ENCODE measurements at regions not wholly inside any gene's neighbourhood (a gene's known extent, or its start where the extent isn't known, plus 50 kb on each side); places are given as distances from the start of the nearest gene placed in this dataset.

GRCh38 chr5:23169660-23170416 is 316.7 kb upstream of the CDH12 start:
- Histone ChIP-seq H3K4me1 (ENCODE audit: control insufficient read depth, extremely low read depth, insufficient read depth, low read length) (no peaks in the 10 kb centered on the region), H3K9ac (replicated peaks; ENCODE audit: extremely low read depth, insufficient read depth, low read length) (no peak overlapping the region), H3K27ac (ENCODE audit: insufficient read depth, low read depth, low read length) (no peak overlapping the region), H3K27me3 (ENCODE audit: control insufficient read depth in 2 of 2, insufficient read depth in 2 of 2, low read length in 2 of 2) (no peaks in the 10 kb centered on the region), H3K79me2 (ENCODE audit: control insufficient read depth, insufficient read depth, low read length) (no peaks in the 10 kb centered on the region), H2AFZ (ENCODE audit: low read depth, low read length) (no peak overlapping the region), H3K36me3 (ENCODE audit: control insufficient read depth in 2 of 2, extremely low read depth in 1 of 2, insufficient read depth in 2 of 2, low read length in 2 of 2) (no peaks in the 10 kb centered on the region), H3K4me3 (replicated peaks in 1 of 3; ENCODE audit: insufficient read depth in 1 of 3, low read depth in 1 of 3, low read length in 3 of 3) (no peak overlapping the region), H4K20me1 (replicated peaks; ENCODE audit: control insufficient read depth, extremely low read depth, insufficient read depth, low read length) (no peaks in the 10 kb centered on the region), H3K9me3 (replicated peaks; ENCODE audit: control insufficient read depth, insufficient read depth, low read length) (no peaks in the 10 kb centered on the region), H3K4me2 (ENCODE audit: insufficient read depth, low read length) (no peak overlapping the region), H3K9me1 (replicated peaks; ENCODE audit: control insufficient read depth, extremely low read depth, insufficient read depth, low read length) (no peaks in the 10 kb centered on the region)
- dilution Hi-C loops (cut with MboI; ENCODE audit: extremely low pct_ligation_motif_present, low sequenced_read_pairs) (no loop called here), intact Hi-C loops (cut with micrococcal nuclease) (no loop called here)
- TF ChIP-seq GATA2 (IDR thresholded peaks at IDR 0.05; ENCODE audit: insufficient read depth, insufficient read length, low read depth, low read length) (no peak), FOS (IDR thresholded peaks at IDR 0.05; ENCODE audit: borderline replicate concordance, insufficient read depth, low read length) (no peak), POLR2A (IDR thresholded peaks at IDR 0.05; ENCODE audit: low read depth, low read length) (no peak), POLR2AphosphoS5 (IDR thresholded peaks at IDR 0.05; ENCODE audit: insufficient read depth, low read depth, low read length) (no peak), EZH2 (IDR thresholded peaks at IDR 0.05; ENCODE audit: borderline replicate concordance, low read depth, low read length, severe bottlenecking) (no peak), MYC (IDR thresholded peaks at IDR 0.05; ENCODE audit: low read depth, low read length) (no peak), JUN (IDR thresholded peaks at IDR 0.05; ENCODE audit: borderline replicate concordance, insufficient read depth, insufficient read length, low read depth) (no peak)
- TF ChIP-seq, protein P1, sequence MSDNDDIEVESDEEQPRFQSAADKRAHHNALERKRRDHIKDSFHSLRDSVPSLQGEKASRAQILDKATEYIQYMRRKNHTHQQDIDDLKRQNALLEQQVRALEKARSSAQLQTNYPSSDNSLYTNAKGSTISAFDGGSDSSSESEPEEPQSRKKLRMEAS (IDR thresholded peaks at IDR 0.05; ENCODE audit: insufficient read depth, insufficient read length), result no peak
- TF ChIP-seq, protein P2, sequence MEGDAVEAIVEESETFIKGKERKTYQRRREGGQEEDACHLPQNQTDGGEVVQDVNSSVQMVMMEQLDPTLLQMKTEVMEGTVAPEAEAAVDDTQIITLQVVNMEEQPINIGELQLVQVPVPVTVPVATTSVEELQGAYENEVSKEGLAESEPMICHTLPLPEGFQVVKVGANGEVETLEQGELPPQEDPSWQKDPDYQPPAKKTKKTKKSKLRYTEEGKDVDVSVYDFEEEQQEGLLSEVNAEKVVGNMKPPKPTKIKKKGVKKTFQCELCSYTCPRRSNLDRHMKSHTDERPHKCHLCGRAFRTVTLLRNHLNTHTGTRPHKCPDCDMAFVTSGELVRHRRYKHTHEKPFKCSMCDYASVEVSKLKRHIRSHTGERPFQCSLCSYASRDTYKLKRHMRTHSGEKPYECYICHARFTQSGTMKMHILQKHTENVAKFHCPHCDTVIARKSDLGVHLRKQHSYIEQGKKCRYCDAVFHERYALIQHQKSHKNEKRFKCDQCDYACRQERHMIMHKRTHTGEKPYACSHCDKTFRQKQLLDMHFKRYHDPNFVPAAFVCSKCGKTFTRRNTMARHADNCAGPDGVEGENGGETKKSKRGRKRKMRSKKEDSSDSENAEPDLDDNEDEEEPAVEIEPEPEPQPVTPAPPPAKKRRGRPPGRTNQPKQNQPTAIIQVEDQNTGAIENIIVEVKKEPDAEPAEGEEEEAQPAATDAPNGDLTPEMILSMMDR (IDR thresholded peaks at IDR 0.05; ENCODE audit: extremely low read depth in 1 of 2, insufficient read depth in 1 of 2, low read depth in 1 of 2, low read length in 2 of 2), result no peak
- CTCF ChIA-PET, result no interaction called here
- DNase-seq (ENCODE audit: low read depth, low spot score), result no peak
- no peak for FAIRE-seq
- no TSS peak for BruUV-seq (replicated peaks)
- POLR2A ChIA-PET, result no interaction called here
